Gastrocnemius medialis (tissue), 4 donors: ENCODE measurements at regions not wholly inside any gene's neighbourhood (a gene's known extent, or its start where the extent isn't known, plus 50 kb on each side); places are given as distances from the start of the nearest gene placed in this dataset.

Source experiments
- CTCF ChIP-seq, 5 experiments: fragments of 450-650 bp in 3 of 5; fragments of 200-600 bp in 2 of 5; sonication (generic) in 2 of 5; IDR thresholded peaks in 4 of 5; conservative IDR thresholded peaks in 1 of 5; 1 replicate in 4 of 5; 2 replicates in 1 of 5; pipeline ENCODE4 v1.5.1; 2016 to 2019; ENCODE audit warnings: antibody characterized with exemption in 5 of 5, mild to moderate bottlenecking in 3 of 5, moderate library complexity in 3 of 5
- POLR2A ChIP-seq, 2 donors: fragments of 450-650 bp; IDR thresholded peaks; one replicate each; pipeline ENCODE4 v1.6.1; 2017; ENCODE audit warnings: antibody characterized with exemption in 2 of 2, mild to moderate bottlenecking in 2 of 2, moderate library complexity in 2 of 2

DNA sequence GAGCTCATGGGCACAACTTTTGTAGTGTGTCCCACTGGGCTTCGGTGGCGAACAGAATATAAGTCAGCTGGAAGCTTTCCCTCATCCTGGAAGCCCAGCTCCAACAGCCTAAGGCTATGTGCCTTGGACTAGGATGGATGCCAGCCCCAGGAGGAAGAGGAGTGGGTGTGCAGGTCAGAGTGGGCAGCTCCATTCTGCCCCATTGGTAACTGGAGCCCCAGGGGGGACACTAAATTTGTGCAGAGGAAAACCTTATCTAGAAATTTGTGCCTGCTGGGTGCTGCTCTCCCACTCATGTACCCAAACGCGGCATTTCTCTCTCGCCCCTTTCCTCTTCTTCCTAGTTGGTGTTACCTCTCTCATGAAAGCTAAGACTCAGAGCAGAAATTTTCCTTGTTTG lies 253.9 kb upstream of the MAN1A1 start:
- TF ChIP-seq POLR2A (IDR thresholded peaks at IDR 0.05): no peak
- no peak for TF ChIP-seq CTCF (IDR thresholded peaks at IDR 0.05 in 4 of 5, conservative IDR thresholded peaks at IDR 0.05 in 1 of 5)
